Esophagus muscularis mucosa (tissue), 4 donors: ENCODE measurements at regions not wholly inside any gene's neighbourhood (a gene's known extent, or its start where the extent isn't known, plus 50 kb on each side); places are given as distances from the start of the nearest gene placed in this dataset.

Experiments
- DNase-seq: peaks from one replicate; pipeline ENCODE4 v3.0.0-alpha.2; 2017; ENCODE audit errors: extremely low spot score
- H3K27ac ChIP-seq, 4 donors: fragments of 200-600 bp; sonication (generic); replicated peaks in 1 of 4; 1 replicate in 3 of 4; 2 replicates in 1 of 4; pipeline ENCODE4 v1.5.1; 2016 to 2019; ENCODE audit warnings: mild to moderate bottlenecking in 1 of 4
- H3K27me3 ChIP-seq, 4 donors: fragments of 200-600 bp; sonication (generic); one replicate each; pipeline versions ENCODE4 v1.5.1 to v1.6.0; 2016 to 2019
- H3K36me3 ChIP-seq, 4 donors: fragments of 200-600 bp; sonication (generic); one replicate each; pipeline ENCODE4 v1.5.1; 2016 to 2019
- H3K4me1 ChIP-seq, 4 donors: fragments of 200-600 bp; sonication (generic); one replicate each; pipeline ENCODE4 v1.5.1; 2016 to 2019
- H3K4me3 ChIP-seq, 4 donors: fragments of 200-600 bp; sonication (generic); 1 replicate in 2 of 4; 2 replicates in 2 of 4; pipeline ENCODE4 v1.5.1; 2016 to 2019; ENCODE audit warnings: mild to moderate bottlenecking in 4 of 4, moderate library complexity in 1 of 4
- H3K9me3 ChIP-seq, 4 donors: fragments of 200-600 bp; sonication (generic); 1 replicate in 3 of 4; 2 replicates in 1 of 4; pipeline ENCODE4 v1.5.1; 2016 to 2019
- EP300 ChIP-seq: sonication (generic); formaldehyde crosslinking; IDR thresholded peaks from one replicate; pipeline ENCODE4 v1.6.1; 2017; ENCODE audit warnings: antibody characterized with exemption
- POLR2A ChIP-seq: fragments of 450-650 bp; IDR thresholded peaks from one replicate; pipeline ENCODE4 v1.6.1; 2017; ENCODE audit warnings: antibody characterized with exemption, moderate library complexity, mild to moderate bottlenecking, low read depth
- POLR2AphosphoS5 ChIP-seq, 2 donors: sonication (generic); formaldehyde crosslinking; IDR thresholded peaks; one replicate each; pipeline ENCODE4 v1.6.1; 2017; ENCODE audit warnings: antibody characterized with exemption in 2 of 2
- WGBS: methylation state at CpG from one replicate; pipeline ENCODE4 v1.1.5; 2018; 5-methylcytosine and 5-hydroxymethylcytosine counted together
- intact Hi-C: fragments of 100-400 bp; cut with DNase I; formaldehyde crosslinking; loops from one replicate; pipeline ENCODE4 v1.15.1; 2023
- TF ChIP-seq, protein P1 (sequence below), 3 experiments: fragments of 200-600 bp in 2 of 3; fragments of 450-650 bp in 1 of 3; sonication (generic) in 2 of 3; IDR thresholded peaks; one replicate each; pipeline ENCODE4 v1.5.1; 2017 to 2019; ENCODE audit warnings: antibody characterized with exemption in 3 of 3, mild to moderate bottlenecking in 2 of 3, moderate library complexity in 1 of 3

DNA sequence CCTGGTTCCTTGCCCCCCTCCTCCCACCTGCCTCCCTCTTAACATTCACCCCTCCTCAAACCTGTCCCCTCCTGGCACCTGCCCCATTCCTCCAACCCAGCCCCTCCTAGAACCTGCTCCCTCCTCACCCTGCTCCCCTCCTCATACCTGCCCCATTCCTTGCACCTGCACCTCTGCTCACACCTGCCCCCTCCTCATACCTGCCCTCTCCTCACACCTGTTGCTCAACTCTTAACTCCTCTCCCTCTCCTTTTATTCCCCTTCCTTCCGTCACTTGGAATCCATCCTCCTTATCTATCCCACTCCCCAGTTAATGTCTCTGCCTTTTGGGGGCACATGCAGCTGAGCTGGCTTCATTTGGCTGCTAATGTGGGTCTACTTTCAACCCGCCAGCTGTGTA lies 712.1 kb downstream of the MTRR start:
- no peaks in the 10 kb centered on the region for H3K36me3 ChIP-seq
- no peaks in the 10 kb centered on the region for H3K9me3 ChIP-seq
- intact Hi-C loops, result no loop called here
- H3K4me1 ChIP-seq, result no peaks in the 10 kb centered on the region
- DNase-seq, result no peak
- no peak overlapping the region for H3K27ac ChIP-seq
- no peak overlapping the region for H3K4me3 ChIP-seq
- no peaks in the 10 kb centered on the region for H3K27me3 ChIP-seq
- WGBS, result 81% methylated on average over 2 of the region's 2 CpGs
- TF ChIP-seq POLR2A (no peak), POLR2AphosphoS5 (IDR thresholded peaks at IDR 0.05) (no peak), EP300 (no peak)
- TF ChIP-seq, protein P1, sequence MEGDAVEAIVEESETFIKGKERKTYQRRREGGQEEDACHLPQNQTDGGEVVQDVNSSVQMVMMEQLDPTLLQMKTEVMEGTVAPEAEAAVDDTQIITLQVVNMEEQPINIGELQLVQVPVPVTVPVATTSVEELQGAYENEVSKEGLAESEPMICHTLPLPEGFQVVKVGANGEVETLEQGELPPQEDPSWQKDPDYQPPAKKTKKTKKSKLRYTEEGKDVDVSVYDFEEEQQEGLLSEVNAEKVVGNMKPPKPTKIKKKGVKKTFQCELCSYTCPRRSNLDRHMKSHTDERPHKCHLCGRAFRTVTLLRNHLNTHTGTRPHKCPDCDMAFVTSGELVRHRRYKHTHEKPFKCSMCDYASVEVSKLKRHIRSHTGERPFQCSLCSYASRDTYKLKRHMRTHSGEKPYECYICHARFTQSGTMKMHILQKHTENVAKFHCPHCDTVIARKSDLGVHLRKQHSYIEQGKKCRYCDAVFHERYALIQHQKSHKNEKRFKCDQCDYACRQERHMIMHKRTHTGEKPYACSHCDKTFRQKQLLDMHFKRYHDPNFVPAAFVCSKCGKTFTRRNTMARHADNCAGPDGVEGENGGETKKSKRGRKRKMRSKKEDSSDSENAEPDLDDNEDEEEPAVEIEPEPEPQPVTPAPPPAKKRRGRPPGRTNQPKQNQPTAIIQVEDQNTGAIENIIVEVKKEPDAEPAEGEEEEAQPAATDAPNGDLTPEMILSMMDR (IDR thresholded peaks at IDR 0.05), result no peak

DNA sequence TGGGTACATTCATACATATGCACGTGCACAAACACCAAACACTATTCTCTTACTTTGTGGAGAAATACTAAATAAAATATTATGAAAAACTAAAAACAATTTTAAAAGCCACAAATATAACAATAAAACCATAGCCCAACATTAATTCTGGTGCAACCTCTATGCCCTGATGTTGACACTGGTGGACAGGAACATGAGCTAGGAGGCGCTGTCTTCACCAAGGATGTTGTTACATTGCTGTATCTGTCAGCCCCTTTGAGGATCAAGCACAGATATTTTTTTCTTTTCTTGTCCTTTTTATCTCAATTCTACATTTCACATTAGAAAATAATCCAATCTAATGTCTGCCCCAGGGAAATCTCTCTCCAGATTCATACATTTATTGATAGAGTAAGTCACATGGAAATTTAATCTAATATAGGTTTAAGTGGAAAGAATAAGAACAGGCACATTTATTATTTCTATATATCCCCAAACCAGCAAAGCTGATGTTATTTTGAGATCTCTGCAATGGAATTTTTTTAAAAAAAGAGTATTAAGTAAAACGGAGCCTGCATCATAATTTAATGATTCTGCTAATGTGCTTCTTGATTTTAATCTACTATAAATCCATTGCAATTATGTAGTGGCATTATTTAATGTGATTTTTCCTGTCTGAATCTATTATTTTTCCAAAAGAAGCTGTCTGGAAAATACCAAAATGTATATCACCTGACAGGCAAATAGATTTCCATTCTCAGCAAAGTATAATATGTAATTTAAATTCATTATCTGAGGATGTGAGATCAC lies 716.5 kb downstream of the MTRR start:
- 71% methylated on average over 3 of the region's 3 CpGs for WGBS
- Histone ChIP-seq H3K4me1 (no peaks in the 10 kb centered on the region), H3K36me3 (no peaks in the 10 kb centered on the region), H3K9me3 (no peaks in the 10 kb centered on the region), H3K4me3 (no peak overlapping the region), H3K27me3 (no peaks in the 10 kb centered on the region), H3K27ac (no peak overlapping the region)
- intact Hi-C loops, result no loop called here
- DNase-seq, result no peak
- no peak for TF ChIP-seq EP300
- TF ChIP-seq POLR2A, result no peak
- TF ChIP-seq, protein P1 (IDR thresholded peaks at IDR 0.05), result no peak
- TF ChIP-seq POLR2AphosphoS5 (IDR thresholded peaks at IDR 0.05), result no peak

DNA sequence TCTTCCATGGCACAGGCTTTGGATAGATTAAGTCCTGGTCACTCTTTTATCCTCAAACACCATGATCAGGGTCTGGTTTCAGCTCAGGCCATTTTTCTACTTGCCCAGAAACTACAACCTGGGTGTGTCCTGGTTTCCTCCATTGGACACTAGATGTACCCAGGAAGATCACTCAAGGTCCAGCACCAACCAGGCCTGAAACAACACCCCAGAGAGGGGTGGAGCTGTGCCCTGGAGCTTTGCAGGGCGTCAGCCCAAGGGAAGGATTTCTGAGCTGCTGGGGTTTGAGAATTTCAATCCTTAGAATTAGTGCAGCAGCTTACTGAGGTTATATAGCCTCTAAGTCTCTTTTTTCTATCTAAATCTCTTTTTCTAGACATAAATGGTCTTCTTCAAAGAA lies 722.0 kb downstream of the MTRR start:
- intact Hi-C loops, result no loop called here
- DNase-seq, result no peak
- no peaks in the 10 kb centered on the region for H3K27me3 ChIP-seq
- TF ChIP-seq POLR2A, result no peak
- TF ChIP-seq, protein P1 (IDR thresholded peaks at IDR 0.05), result no peak
- no peak for TF ChIP-seq POLR2AphosphoS5 (IDR thresholded peaks at IDR 0.05)
- TF ChIP-seq EP300, result no peak
- no peak overlapping the region for H3K4me3 ChIP-seq
- H3K27ac ChIP-seq, result no peak overlapping the region
- H3K9me3 ChIP-seq, result peaks cover 0 to 4% (median 0%) of the 10 kb centered on the region in 4 donors
- H3K4me1 ChIP-seq, result no peaks in the 10 kb centered on the region
- no peaks in the 10 kb centered on the region for H3K36me3 ChIP-seq
- 43% methylated on average over 1 of the region's 1 CpG for WGBS

DNA sequence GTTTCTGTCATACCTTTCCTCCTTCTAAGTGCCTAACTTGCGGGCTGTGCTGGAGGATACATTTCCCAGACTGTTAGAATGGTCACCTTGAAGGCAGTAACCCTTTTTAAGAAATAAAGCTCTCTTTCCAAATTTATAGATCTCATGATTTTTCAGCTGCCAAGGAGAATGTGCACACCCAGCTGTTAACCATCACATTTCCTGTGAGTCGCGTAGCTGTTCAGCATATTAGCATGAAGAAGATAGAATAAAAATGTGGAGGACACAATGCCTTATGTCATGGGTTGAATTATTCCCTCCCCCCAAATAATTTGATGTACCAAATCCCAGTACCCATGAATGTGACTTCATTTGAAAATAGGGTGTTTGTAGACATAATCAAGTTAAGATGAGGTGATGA lies 729.4 kb downstream of the MTRR start:
- no peak for TF ChIP-seq EP300
- no peak for TF ChIP-seq POLR2A
- no peak for TF ChIP-seq POLR2AphosphoS5 (IDR thresholded peaks at IDR 0.05)
- TF ChIP-seq, protein P1 (IDR thresholded peaks at IDR 0.05), result no peak
- no peaks in the 10 kb centered on the region for H3K27me3 ChIP-seq
- intact Hi-C loops, result no loop called here
- WGBS, result 75% methylated on average over 3 of the region's 3 CpGs
- H3K4me3 ChIP-seq, result no peak overlapping the region
- no peak overlapping the region for H3K27ac ChIP-seq
- H3K36me3 ChIP-seq, result no peaks in the 10 kb centered on the region
- no peaks in the 10 kb centered on the region for H3K4me1 ChIP-seq
- no peak for DNase-seq
- no peaks in the 10 kb centered on the region for H3K9me3 ChIP-seq

DNA sequence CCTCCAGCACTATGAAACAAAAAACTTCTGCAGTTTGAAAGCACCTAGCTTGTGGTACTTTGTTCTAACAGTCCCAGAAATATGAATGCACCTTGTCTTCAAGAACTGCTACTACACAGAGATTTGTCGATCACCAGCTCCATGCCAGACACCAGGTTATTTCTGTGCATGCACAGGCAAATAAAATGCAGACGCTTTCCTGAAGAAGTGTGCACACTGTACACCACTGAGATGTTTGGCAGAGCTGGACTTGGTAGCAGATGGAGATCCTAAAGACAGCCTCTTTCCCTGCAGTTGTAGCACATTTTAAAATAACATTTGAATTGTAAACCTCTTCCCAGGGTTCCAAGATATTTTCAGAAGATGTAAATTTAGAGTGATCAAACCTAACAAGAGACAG lies 730.0 kb downstream of the MTRR start:
- DNase-seq, result no peak
- no peak for TF ChIP-seq POLR2A
- TF ChIP-seq POLR2AphosphoS5 (IDR thresholded peaks at IDR 0.05), result no peak
- TF ChIP-seq EP300, result no peak
- intact Hi-C loops, result no loop called here
- H3K27me3 ChIP-seq, result no peaks in the 10 kb centered on the region
- H3K36me3 ChIP-seq, result no peaks in the 10 kb centered on the region
- H3K9me3 ChIP-seq, result no peaks in the 10 kb centered on the region
- H3K4me1 ChIP-seq, result no peaks in the 10 kb centered on the region
- WGBS, result 79% methylated on average over 2 of the region's 2 CpGs
- H3K27ac ChIP-seq, result no peak overlapping the region
- no peak overlapping the region for H3K4me3 ChIP-seq
